ENCODE measurements at regions not wholly inside any gene's neighbourhood (a gene's known extent, or its start where the extent isn't known, plus 50 kb on each side); places are given as distances from the start of the nearest gene placed in this dataset.
A peak's percentile ranks its signal among the peaks of the same experiment; 100 is the strongest.
"Not testable (repeated sequence)": the region's sequence is repeated elsewhere in the genome, so short reads cannot be mapped to it uniquely, and the experiment has no call there.

GRCh38 chrX:53882331-53882730 is 161.9 kb downstream of the PHF8 start:
- H3K9me3 ChIP-seq (replicated peaks; ENCODE audit: control insufficient read depth, insufficient read depth, low read length), result no peaks in the 10 kb centered on the region
- no peaks in the 10 kb centered on the region for H4K20me1 ChIP-seq (replicated peaks; ENCODE audit: control insufficient read depth, extremely low read depth, insufficient read depth, low read length)
- intact Hi-C loops (cut with micrococcal nuclease) (no loop called here), dilution Hi-C loops (cut with MboI; ENCODE audit: extremely low pct_ligation_motif_present, low sequenced_read_pairs) (no loop called here)
- H3K9me1 ChIP-seq (replicated peaks; ENCODE audit: control insufficient read depth, extremely low read depth, insufficient read depth, low read length), result no peaks in the 10 kb centered on the region
- DNase-seq (ENCODE audit: low read depth, low spot score) (no peak), FAIRE-seq (peak; percentile 12)
- H3K4me1 ChIP-seq (ENCODE audit: control insufficient read depth, extremely low read depth, insufficient read depth, low read length), result no peaks in the 10 kb centered on the region
- no TSS peak for BruUV-seq (replicated peaks)
- H3K27me3 ChIP-seq (ENCODE audit: control insufficient read depth in 2 of 2, insufficient read depth in 2 of 2, low read length in 2 of 2), result no peaks in the 10 kb centered on the region
- no peak overlapping the region for H2AFZ ChIP-seq (ENCODE audit: low read depth, low read length)
- H3K4me3 ChIP-seq (replicated peaks in 1 of 3; ENCODE audit: insufficient read depth in 1 of 3, low read depth in 1 of 3, low read length in 3 of 3), result no peak overlapping the region
- H3K36me3 ChIP-seq (ENCODE audit: control insufficient read depth in 2 of 2, extremely low read depth in 1 of 2, insufficient read depth in 2 of 2, low read length in 2 of 2), result no peaks in the 10 kb centered on the region
- ChIA-PET CTCF (no interaction called here), POLR2A (no interaction called here)
- H3K4me2 ChIP-seq (ENCODE audit: insufficient read depth, low read length), result no peak overlapping the region
- H3K9ac ChIP-seq (replicated peaks; ENCODE audit: extremely low read depth, insufficient read depth, low read length), result no peak overlapping the region
- TF ChIP-seq JUN (IDR thresholded peaks at IDR 0.05; ENCODE audit: borderline replicate concordance, insufficient read depth, insufficient read length, low read depth) (no peak), EZH2 (IDR thresholded peaks at IDR 0.05; ENCODE audit: borderline replicate concordance, low read depth, low read length, severe bottlenecking) (no peak), POLR2A (IDR thresholded peaks at IDR 0.05; ENCODE audit: low read depth, low read length) (no peak), POLR2AphosphoS5 (IDR thresholded peaks at IDR 0.05; ENCODE audit: insufficient read depth, low read depth, low read length) (no peak), MAX (IDR thresholded peaks at IDR 0.05; ENCODE audit: insufficient read depth, insufficient read length) (no peak), FOS (IDR thresholded peaks at IDR 0.05; ENCODE audit: borderline replicate concordance, insufficient read depth, low read length) (no peak), MYC (IDR thresholded peaks at IDR 0.05; ENCODE audit: low read depth, low read length) (no peak), GATA2 (IDR thresholded peaks at IDR 0.05; ENCODE audit: insufficient read depth, insufficient read length, low read depth, low read length) (no peak)
- TF ChIP-seq, protein P1, sequence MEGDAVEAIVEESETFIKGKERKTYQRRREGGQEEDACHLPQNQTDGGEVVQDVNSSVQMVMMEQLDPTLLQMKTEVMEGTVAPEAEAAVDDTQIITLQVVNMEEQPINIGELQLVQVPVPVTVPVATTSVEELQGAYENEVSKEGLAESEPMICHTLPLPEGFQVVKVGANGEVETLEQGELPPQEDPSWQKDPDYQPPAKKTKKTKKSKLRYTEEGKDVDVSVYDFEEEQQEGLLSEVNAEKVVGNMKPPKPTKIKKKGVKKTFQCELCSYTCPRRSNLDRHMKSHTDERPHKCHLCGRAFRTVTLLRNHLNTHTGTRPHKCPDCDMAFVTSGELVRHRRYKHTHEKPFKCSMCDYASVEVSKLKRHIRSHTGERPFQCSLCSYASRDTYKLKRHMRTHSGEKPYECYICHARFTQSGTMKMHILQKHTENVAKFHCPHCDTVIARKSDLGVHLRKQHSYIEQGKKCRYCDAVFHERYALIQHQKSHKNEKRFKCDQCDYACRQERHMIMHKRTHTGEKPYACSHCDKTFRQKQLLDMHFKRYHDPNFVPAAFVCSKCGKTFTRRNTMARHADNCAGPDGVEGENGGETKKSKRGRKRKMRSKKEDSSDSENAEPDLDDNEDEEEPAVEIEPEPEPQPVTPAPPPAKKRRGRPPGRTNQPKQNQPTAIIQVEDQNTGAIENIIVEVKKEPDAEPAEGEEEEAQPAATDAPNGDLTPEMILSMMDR (IDR thresholded peaks at IDR 0.05; ENCODE audit: extremely low read depth in 1 of 2, insufficient read depth in 1 of 2, low read depth in 1 of 2, low read length in 2 of 2), result no peak
- no peak overlapping the region for H3K27ac ChIP-seq (ENCODE audit: insufficient read depth, low read depth, low read length)
- no peaks in the 10 kb centered on the region for H3K79me2 ChIP-seq (ENCODE audit: control insufficient read depth, insufficient read depth, low read length)

GRCh38 chrX:53880786-53881185 is 163.5 kb downstream of the PHF8 start:
- FAIRE-seq; H2AFZ ChIP-seq (ENCODE audit: low read depth, low read length); H3K4me1 ChIP-seq (ENCODE audit: control insufficient read depth, extremely low read depth, insufficient read depth, low read length); H3K9me1 ChIP-seq (replicated peaks; ENCODE audit: control insufficient read depth, extremely low read depth, insufficient read depth, low read length); H3K4me2 ChIP-seq (ENCODE audit: insufficient read depth, low read length); POLR2A ChIA-PET; dilution Hi-C loops (cut with MboI; ENCODE audit: extremely low pct_ligation_motif_present, low sequenced_read_pairs); H3K4me3 ChIP-seq (replicated peaks in 1 of 3; ENCODE audit: insufficient read depth in 1 of 3, low read depth in 1 of 3, low read length in 3 of 3); CTCF ChIA-PET; BruUV-seq (replicated peaks); H3K9ac ChIP-seq (replicated peaks; ENCODE audit: extremely low read depth, insufficient read depth, low read length); H4K20me1 ChIP-seq (replicated peaks; ENCODE audit: control insufficient read depth, extremely low read depth, insufficient read depth, low read length); H3K9me3 ChIP-seq (replicated peaks; ENCODE audit: control insufficient read depth, insufficient read depth, low read length); H3K79me2 ChIP-seq (ENCODE audit: control insufficient read depth, insufficient read depth, low read length); H3K27ac ChIP-seq (ENCODE audit: insufficient read depth, low read depth, low read length); DNase-seq (ENCODE audit: low read depth, low spot score); H3K36me3 ChIP-seq (ENCODE audit: control insufficient read depth in 2 of 2, extremely low read depth in 1 of 2, insufficient read depth in 2 of 2, low read length in 2 of 2); H3K27me3 ChIP-seq (ENCODE audit: control insufficient read depth in 2 of 2, insufficient read depth in 2 of 2, low read length in 2 of 2); intact Hi-C loops (cut with micrococcal nuclease): not testable (repeated sequence)

All from endothelial cell of umbilical vein (primary cell).